SU-DHL-6 (cell line): ENCODE measurements at regions not wholly inside any gene's neighbourhood (a gene's known extent, or its start where the extent isn't known, plus 50 kb on each side); places are given as distances from the start of the nearest gene placed in this dataset.

Source experiments
- CTCF ChIP-seq: fragments of 200-600 bp; sonication (generic); IDR thresholded peaks from one replicate; pipeline ENCODE4 v1.5.1; 2017; ENCODE audit warnings: antibody characterized with exemption, mild to moderate bottlenecking, low read length, moderate library complexity; ENCODE audit not compliant: insufficient read depth, poor library complexity, severe bottlenecking
- EZH2phosphoT487 ChIP-seq: fragments of 200-600 bp; sonication (generic), shearing (Covaris generic); conservative IDR thresholded peaks from 2 replicates; pipeline ENCODE4 v1.6.1; 2018; ENCODE audit warnings: mild to moderate bottlenecking, antibody characterized with exemption, low read length, moderate library complexity, mixed read lengths

GRCh38 chr4:32106767-32107166 is 1386.6 kb downstream of the PCDH7 start:
- TF ChIP-seq CTCF (no peak), EZH2phosphoT487 (no peak)
